SK-N-SH (cell line): ENCODE measurements at regions not wholly inside any gene's neighbourhood (a gene's known extent, or its start where the extent isn't known, plus 50 kb on each side); places are given as distances from the start of the nearest gene placed in this dataset.

ENCODE experiments used
- CTCF ChIA-PET: fragments of 300-600, 350-600 bp; formaldehyde crosslinking; extraction: SDS; loops from one replicate; lab custom pipeline; 2021; lab: Yijun Ruan, JAX
- POLR2A ChIA-PET: fragments of 350-600 bp; sonication (Branson Sonifier 250); formaldehyde crosslinking; extraction: SDS; loops from one replicate; lab custom pipeline; 2020; ENCODE audit warnings: antibody characterized with exemption, inconsistent platforms; lab: Yijun Ruan, JAX
- DNase-seq: peaks from one replicate; pipeline ENCODE4 v3.0.0; 2012
- H2AFZ ChIP-seq: fragments of 200-600 bp; sonication (generic); 2 replicates; pipeline ENCODE4 v1.8.1; 2016; ENCODE audit warnings: antibody characterized with exemption, mild to moderate bottlenecking, low read depth
- H3F3A ChIP-seq: fragments of 200-600 bp; sonication (generic); replicated peaks from 2 replicates; pipeline ENCODE3; 2016; ENCODE audit warnings: antibody characterized with exemption, mild to moderate bottlenecking; ENCODE audit not compliant: insufficient read depth
- H3K27ac ChIP-seq, 2 experiments: fragments of 200-500 bp in 1 of 2; fragments of 200-600 bp in 1 of 2; sonication (Bioruptor generic) in 1 of 2; sonication (generic), shearing (Covaris generic) in 1 of 2; 2 replicates each; pipeline versions ENCODE4 v1.5.1 to v1.6.1; 2014 to 2016; ENCODE audit warnings: low read depth in 2 of 2, inconsistent platforms in 1 of 2, low read length in 1 of 2, mild to moderate bottlenecking in 1 of 2, mixed read lengths in 1 of 2
- H3K27me3 ChIP-seq: fragments of 200-600 bp; sonication (generic), shearing (Covaris generic); 2 replicates; pipeline ENCODE4 v1.6.1; 2016; ENCODE audit warnings: mixed run types; ENCODE audit not compliant: insufficient read depth
- H3K36me3 ChIP-seq, 2 experiments: fragments of 200-500 bp in 1 of 2; fragments of 200-600 bp in 1 of 2; sonication (Bioruptor generic) in 1 of 2; sonication (generic) in 1 of 2; replicated peaks in 1 of 2; 2 replicates each; pipeline versions ENCODE3 to v1.5.1; 2014 to 2016; ENCODE audit warnings: low read length in 1 of 2, mild to moderate bottlenecking in 1 of 2; ENCODE audit not compliant: insufficient read depth in 2 of 2, control insufficient read depth in 1 of 2
- H3K4me1 ChIP-seq, 2 experiments: fragments of 200-500 bp in 1 of 2; fragments of 200-600 bp in 1 of 2; sonication (Bioruptor generic) in 1 of 2; sonication (generic), shearing (Covaris generic) in 1 of 2; 2 replicates each; pipeline versions ENCODE4 v1.5.1 to v1.6.1; 2014 to 2016; ENCODE audit warnings: low read depth in 1 of 2, low read length in 1 of 2, mixed run types in 1 of 2; ENCODE audit not compliant: insufficient read depth in 2 of 2, control insufficient read depth in 1 of 2
- H3K4me2 ChIP-seq: fragments of 200-600 bp; sonication (generic), shearing (Covaris generic); 2 replicates; pipeline ENCODE4 v1.6.1; 2017; ENCODE audit warnings: mixed run types
- H3K4me3 ChIP-seq, 2 experiments: fragments of 200-500 bp in 1 of 2; fragments of 200-600 bp in 1 of 2; sonication (Bioruptor generic) in 1 of 2; sonication (generic), shearing (Covaris generic) in 1 of 2; 2 replicates each; pipeline versions ENCODE4 v1.5.1 to v1.8.1; 2014 to 2016; ENCODE audit warnings: low read depth in 2 of 2, inconsistent platforms in 1 of 2, low read length in 1 of 2, mild to moderate bottlenecking in 1 of 2, mixed read lengths in 1 of 2, moderate library complexity in 1 of 2
- H3K79me2 ChIP-seq: fragments of 200-600 bp; sonication (generic); 2 replicates; pipeline ENCODE4 v1.8.1; 2017; ENCODE audit warnings: mild to moderate bottlenecking; ENCODE audit not compliant: insufficient read depth
- H3K9ac ChIP-seq: fragments of 200-600 bp; sonication (generic); 2 replicates; pipeline ENCODE4 v1.6.1; 2017; ENCODE audit warnings: mixed run types
- H3K9me2 ChIP-seq: fragments of 200-600 bp; sonication (generic); 2 replicates; pipeline ENCODE4 v1.6.1; 2017; ENCODE audit warnings: mixed run types
- H3K9me3 ChIP-seq: fragments of 200-600 bp; sonication (generic); 2 replicates; pipeline ENCODE4 v1.6.1; 2017; ENCODE audit warnings: mixed run types, mild to moderate bottlenecking, moderate library complexity
- H4K20me1 ChIP-seq: fragments of 200-600 bp; sonication (generic); 2 replicates; pipeline ENCODE4 v1.6.1; 2017; ENCODE audit warnings: mild to moderate bottlenecking, mixed run types; ENCODE audit not compliant: insufficient read depth
- ELF1 ChIP-seq: IDR thresholded peaks from 2 replicates; pipeline ENCODE4 v1.4.0; 2012
- FOXJ3 ChIP-seq: sonication (generic); formaldehyde crosslinking; IDR thresholded peaks from 2 replicates; pipeline ENCODE4 v1.5.1; 2020; ENCODE audit warnings: mild to moderate bottlenecking, missing genetic modification reagents
- FOXM1 ChIP-seq: IDR thresholded peaks from 2 replicates; pipeline ENCODE4 v1.4.0; 2012; ENCODE audit warnings: low read depth, mild to moderate bottlenecking
- IRF3 ChIP-seq: fragments of 150-350 bp; IDR thresholded peaks from 2 replicates; pipeline ENCODE4 v1.6.1; 2016; ENCODE audit warnings: mild to moderate bottlenecking, low read depth, low read length
- MEF2A ChIP-seq: IDR thresholded peaks from 2 replicates; pipeline ENCODE4 v1.4.0; 2012; ENCODE audit warnings: low read depth, borderline replicate concordance
- MXI1 ChIP-seq: IDR thresholded peaks from 2 replicates; pipeline ENCODE4 v1.6.1; 2012; ENCODE audit warnings: mild to moderate bottlenecking, low read depth, low read length, improper control_type of control experiment
- NRF1 ChIP-seq: IDR thresholded peaks from 2 replicates; pipeline ENCODE4 v1.6.1; 2012; ENCODE audit warnings: low read depth, mild to moderate bottlenecking, low read length
- POLR2AphosphoS5 ChIP-seq: IDR thresholded peaks from 2 replicates; pipeline ENCODE4 v1.6.1; 2012; ENCODE audit warnings: low read depth, low read length
- RAD21 ChIP-seq: IDR thresholded peaks from 2 replicates; pipeline ENCODE4 v1.6.1; 2012; ENCODE audit warnings: mild to moderate bottlenecking, low read length
- SIN3A ChIP-seq: IDR thresholded peaks from 2 replicates; pipeline ENCODE4 v1.6.1; 2012; ENCODE audit warnings: low read depth, mild to moderate bottlenecking, low read length, moderate library complexity, borderline replicate concordance
- SMC3 ChIP-seq: IDR thresholded peaks from 2 replicates; pipeline ENCODE4 v1.6.1; 2012; ENCODE audit warnings: low read depth, low read length, improper control_type of control experiment
- TAF1 ChIP-seq: IDR thresholded peaks from 2 replicates; pipeline ENCODE4 v1.6.1; 2012; ENCODE audit warnings: low read depth, mild to moderate bottlenecking, low read length, moderate library complexity, borderline replicate concordance
- TCF12 ChIP-seq: IDR thresholded peaks from 2 replicates; pipeline ENCODE4 v1.4.0; 2012
- TEAD4 ChIP-seq: IDR thresholded peaks from 2 replicates; pipeline ENCODE4 v1.4.0; 2012; ENCODE audit warnings: mild to moderate bottlenecking, borderline replicate concordance; ENCODE audit not compliant: insufficient read depth
- WGBS: methylation state at CpG from one replicate; pipeline ENCODE4 v1.1.6; 2017; ENCODE audit warnings: low lambda C conversion rate; 5-methylcytosine and 5-hydroxymethylcytosine counted together

- TF ChIP-seq MXI1, result no peak
- TF ChIP-seq, all 33 proteins: peak for 0
- Histone ChIP-seq H3K4me3 (no peak overlapping the region), H3K27me3 (no peaks in the 10 kb centered on the region), H3K36me3 (no peaks in the 10 kb centered on the region), H3F3A (no peaks in the 10 kb centered on the region), H3K9me3 (0 out of 2 replicates have a peak, but pooled peaks cover 7% of the 10 kb centered on the region), H3K27ac (no peak overlapping the region), H4K20me1 (no peaks in the 10 kb centered on the region), H3K9me2 (no peaks in the 10 kb centered on the region), H3K4me1 (no peaks in the 10 kb centered on the region), H2AFZ (no peak overlapping the region), H3K4me2 (no peak overlapping the region), H3K79me2 (no peaks in the 10 kb centered on the region), H3K9ac (no peak overlapping the region)
- WGBS, result 3% methylated on average over 1 of the region's 1 CpG
- POLR2A ChIA-PET, result no interaction called here
- CTCF ChIA-PET, result no interaction called here
- DNase-seq, result no peak
These were observed 119.8 kb downstream of the COX7C start for GRCh38 chr5:86737579-86737978.

GRCh38 chr5:86748538-86749105, 130.9 kb downstream of the COX7C start:
- Histone ChIP-seq H3K9me3 (no peaks in the 10 kb centered on the region), H3K4me1 (no peaks in the 10 kb centered on the region), H3K36me3 (no peaks in the 10 kb centered on the region), H4K20me1 (no peaks in the 10 kb centered on the region), H3K9ac (no peak overlapping the region), H3K27me3 (no peaks in the 10 kb centered on the region), H3F3A (no peaks in the 10 kb centered on the region), H3K9me2 (no peaks in the 10 kb centered on the region), H2AFZ (no peak overlapping the region)
- ChIA-PET POLR2A (no interaction called here), CTCF (no interaction called here)
- WGBS, result 3% methylated on average over 3 of the region's 3 CpGs
- DNase-seq, result no peak
- TF ChIP-seq IRF3, result no peak
- no peak for TF ChIP-seq POLR2AphosphoS5
- TF ChIP-seq FOXJ3 (CRISPR knock-in tag), result no peak
- TF ChIP-seq, all 33 proteins: peak for 0
- no peaks in the 10 kb centered on the region for H3K79me2 ChIP-seq
- H3K27ac ChIP-seq, result no peak overlapping the region
- H3K4me2 ChIP-seq, result no peak overlapping the region
- no peak overlapping the region for H3K4me3 ChIP-seq

- ChIA-PET POLR2A (no interaction called here), CTCF (no interaction called here)
- Histone ChIP-seq H4K20me1 (no peaks in the 10 kb centered on the region), H3K9me2 (no peaks in the 10 kb centered on the region), H3K36me3 (no peaks in the 10 kb centered on the region), H3K4me2 (no peak overlapping the region), H3K4me1 (no peaks in the 10 kb centered on the region), H3K9ac (no peak overlapping the region), H2AFZ (no peak overlapping the region), H3K27ac (no peak overlapping the region), H3K4me3 (no peak overlapping the region), H3K9me3 (no peaks in the 10 kb centered on the region), H3K79me2 (no peaks in the 10 kb centered on the region), H3F3A (no peaks in the 10 kb centered on the region), H3K27me3 (no peaks in the 10 kb centered on the region)
- DNase-seq, result no peak
- no peak for TF ChIP-seq TAF1
- TF ChIP-seq TCF12, result no peak
- TF ChIP-seq SMC3, result no peak
- no peak for TF ChIP-seq FOXM1
- no peak for TF ChIP-seq RAD21
- TF ChIP-seq ELF1, result no peak
- TF ChIP-seq SIN3A, result no peak
- TF ChIP-seq MEF2A, result no peak
- TF ChIP-seq NRF1, result no peak
- no peak for TF ChIP-seq TEAD4
These were observed 132.1 kb downstream of the COX7C start for GRCh38 chr5:86749841-86750240.
